VCaP (cell line): ENCODE measurements at regions not wholly inside any gene's neighbourhood (a gene's known extent, or its start where the extent isn't known, plus 50 kb on each side); places are given as distances from the start of the nearest gene placed in this dataset.

Experiments
- H3K27ac ChIP-seq: fragments of 450-650 bp; 2 replicates; pipeline ENCODE4 v1.5.1; 2017
- TF ChIP-seq, protein P1 (sequence below): fragments of 450-650 bp; conservative IDR thresholded peaks from 2 replicates; pipeline ENCODE4 v1.5.1; 2017; ENCODE audit warnings: mild to moderate bottlenecking, moderate library complexity

DNA sequence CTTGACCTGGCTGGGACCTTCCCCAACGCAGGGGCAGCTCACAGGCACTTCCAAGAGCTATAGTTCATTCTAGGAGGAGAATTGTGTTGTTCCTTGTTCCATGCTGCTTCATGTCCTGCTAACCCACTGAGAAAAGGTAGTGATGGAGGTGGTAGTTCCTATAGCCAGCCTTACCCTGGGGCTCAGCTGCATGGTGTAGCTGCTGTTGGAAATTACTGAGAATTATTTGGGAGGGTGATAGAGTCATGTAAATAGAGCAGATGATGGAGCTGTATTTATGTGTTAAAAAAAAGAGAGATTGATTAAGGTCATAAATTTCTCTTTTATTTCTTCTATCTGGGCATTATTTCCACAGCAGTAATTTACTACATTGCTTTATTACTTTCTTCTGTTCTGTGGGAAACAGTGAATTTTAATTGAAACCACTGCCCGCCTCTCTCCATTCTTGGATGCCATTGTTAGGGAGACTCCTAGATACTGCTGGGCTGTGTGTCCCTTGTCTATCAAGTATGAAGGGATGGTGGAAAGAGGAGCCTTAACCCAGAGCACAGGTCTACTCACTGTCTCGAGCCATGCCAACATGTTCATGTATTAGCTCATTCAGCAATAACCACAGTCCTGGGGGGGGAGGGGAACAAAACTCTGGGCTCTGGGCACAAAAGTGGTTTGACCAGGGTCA, 309.2 kb downstream of the FAT3 start:
- no peak overlapping the region for H3K27ac ChIP-seq
- TF ChIP-seq, protein P1, sequence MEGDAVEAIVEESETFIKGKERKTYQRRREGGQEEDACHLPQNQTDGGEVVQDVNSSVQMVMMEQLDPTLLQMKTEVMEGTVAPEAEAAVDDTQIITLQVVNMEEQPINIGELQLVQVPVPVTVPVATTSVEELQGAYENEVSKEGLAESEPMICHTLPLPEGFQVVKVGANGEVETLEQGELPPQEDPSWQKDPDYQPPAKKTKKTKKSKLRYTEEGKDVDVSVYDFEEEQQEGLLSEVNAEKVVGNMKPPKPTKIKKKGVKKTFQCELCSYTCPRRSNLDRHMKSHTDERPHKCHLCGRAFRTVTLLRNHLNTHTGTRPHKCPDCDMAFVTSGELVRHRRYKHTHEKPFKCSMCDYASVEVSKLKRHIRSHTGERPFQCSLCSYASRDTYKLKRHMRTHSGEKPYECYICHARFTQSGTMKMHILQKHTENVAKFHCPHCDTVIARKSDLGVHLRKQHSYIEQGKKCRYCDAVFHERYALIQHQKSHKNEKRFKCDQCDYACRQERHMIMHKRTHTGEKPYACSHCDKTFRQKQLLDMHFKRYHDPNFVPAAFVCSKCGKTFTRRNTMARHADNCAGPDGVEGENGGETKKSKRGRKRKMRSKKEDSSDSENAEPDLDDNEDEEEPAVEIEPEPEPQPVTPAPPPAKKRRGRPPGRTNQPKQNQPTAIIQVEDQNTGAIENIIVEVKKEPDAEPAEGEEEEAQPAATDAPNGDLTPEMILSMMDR = no peak

DNA sequence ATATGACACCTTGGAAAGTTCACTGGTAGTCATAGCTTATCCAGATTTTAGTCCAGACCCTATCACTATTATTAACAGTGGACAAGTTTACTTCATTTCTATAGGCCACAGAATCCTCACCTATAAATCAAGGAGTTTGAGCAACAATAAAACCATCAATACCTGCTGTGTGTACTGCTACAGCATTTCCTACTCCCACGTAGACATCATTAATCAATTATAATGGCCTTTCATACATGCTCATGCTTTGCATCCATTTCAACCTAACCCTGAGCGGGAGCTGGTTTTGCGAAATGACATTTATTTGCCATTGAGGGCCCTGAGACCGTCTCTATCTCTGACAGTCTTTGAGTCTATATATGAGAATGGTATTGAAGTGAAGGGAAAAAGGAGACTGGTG, 312.3 kb downstream of the FAT3 start:
- TF ChIP-seq, protein P1 = no peak
- no peak overlapping the region for H3K27ac ChIP-seq

DNA sequence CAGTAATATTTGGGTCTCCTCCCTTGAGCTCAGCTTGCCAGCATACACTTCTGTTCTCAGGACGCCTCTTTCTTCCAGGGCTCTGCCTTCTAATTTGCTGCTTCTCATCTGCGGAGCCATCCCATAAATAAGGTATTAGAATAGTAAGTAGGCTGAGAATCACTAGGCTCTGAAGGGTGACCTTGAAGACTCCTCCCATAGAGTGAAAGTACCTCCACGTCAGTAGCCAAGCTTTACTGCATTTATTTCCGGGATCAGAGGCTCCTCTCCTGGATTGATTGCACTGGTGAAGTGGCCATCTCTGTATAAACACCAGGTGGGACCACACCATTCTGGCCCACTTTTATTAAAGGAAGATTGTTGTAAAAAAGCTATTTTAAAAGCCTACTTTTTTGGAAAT, 315.5 kb downstream of the FAT3 start:
- H3K27ac ChIP-seq = peak overlapping the region; percentile 13; the same call in 1 of the 2 replicates
- TF ChIP-seq, protein P1 = no peak

DNA sequence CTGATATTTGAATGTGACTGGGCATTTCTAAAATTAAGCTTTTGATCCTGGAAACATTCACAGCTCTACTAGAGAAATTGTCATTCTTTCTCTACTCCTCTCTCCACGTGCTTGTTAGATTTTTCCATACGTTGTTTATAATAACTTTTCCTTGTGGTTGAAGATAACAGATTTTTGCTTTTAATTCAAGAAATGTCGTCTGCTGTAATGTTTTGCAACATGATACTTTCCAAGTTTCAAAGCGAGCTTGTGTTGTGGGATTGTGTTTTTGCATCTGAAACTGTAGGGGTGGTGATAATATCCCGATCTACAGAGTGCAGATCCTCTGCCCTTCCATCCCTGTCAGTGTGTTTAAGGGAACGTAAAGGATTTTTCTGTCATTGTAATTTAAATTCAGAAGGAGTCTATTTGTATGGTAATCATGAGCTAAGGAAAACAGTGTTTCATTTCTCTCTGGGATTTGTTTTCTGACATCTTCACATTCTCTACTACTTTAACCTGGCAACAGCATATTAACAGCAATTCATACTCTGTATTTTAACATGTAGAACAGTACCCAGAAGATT, 321.4 kb downstream of the FAT3 start:
- no peak overlapping the region for H3K27ac ChIP-seq
- TF ChIP-seq, protein P1 = no peak

DNA sequence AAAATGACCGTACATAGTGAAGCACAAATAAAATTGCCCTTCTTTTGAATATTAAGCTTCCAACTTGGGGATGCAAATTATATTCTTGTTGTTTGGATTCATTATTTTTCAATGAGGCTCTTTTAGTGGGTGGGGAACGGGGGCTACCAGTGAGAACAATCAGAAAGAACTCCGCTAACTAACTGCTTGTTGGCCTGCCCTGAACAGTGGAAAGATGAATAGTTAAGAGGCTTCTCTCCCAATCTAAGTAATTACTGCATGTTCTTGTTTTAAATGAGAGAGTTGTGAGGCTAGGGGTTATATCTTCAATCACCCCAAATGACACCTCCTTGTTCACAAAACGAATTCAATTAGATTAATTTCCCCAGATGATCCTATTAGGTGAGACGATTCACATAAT, 322.0 kb downstream of the FAT3 start:
- TF ChIP-seq, protein P1 = no peak
- no peak overlapping the region for H3K27ac ChIP-seq

DNA sequence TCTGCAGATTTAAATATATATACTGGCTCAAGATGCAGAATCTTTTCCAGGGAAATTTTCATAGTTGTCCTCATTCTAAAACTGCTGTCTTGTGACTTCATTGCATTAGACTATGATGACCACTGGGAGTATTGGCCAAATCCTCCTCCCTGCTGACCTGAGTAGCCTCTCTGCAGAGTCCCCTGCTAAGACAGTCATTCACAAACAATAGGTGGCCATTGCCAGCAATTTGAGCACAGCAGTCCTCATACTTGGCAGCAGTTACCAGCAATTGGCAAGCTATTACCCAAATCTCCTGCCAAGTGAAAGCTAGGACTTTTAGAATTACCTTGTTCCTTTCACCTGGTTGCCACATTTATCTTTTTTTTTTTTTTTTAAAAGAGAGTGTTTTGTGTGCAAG, 325.8 kb downstream of the FAT3 start:
- TF ChIP-seq, protein P1 = peak; percentile 24
- H3K27ac ChIP-seq = peak overlapping the region; percentile 27

DNA sequence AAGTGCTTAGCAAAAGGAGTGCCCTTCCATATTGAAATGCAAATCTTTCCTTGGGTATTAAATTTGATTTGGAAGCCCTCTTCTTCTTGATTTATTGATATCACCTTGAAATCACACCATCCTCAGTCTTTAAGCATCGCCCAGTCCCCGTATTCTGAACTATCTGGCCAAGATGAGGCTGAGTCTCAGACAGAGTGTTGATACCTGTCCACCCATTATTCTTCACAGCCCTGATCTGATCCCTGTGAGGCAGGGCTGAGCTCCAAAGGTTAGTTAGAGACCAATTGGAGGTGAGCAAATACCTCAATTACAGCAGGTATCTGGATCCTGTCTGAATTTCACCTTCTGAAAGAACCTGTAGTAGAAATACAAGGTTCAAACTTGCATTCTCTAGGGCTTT, 326.3 kb downstream of the FAT3 start:
- TF ChIP-seq, protein P1 = no peak
- peak overlapping the region; percentile 27 for H3K27ac ChIP-seq
